ENCODE measurements at regions not wholly inside any gene's neighbourhood (a gene's known extent, or its start where the extent isn't known, plus 50 kb on each side); places are given as distances from the start of the nearest gene placed in this dataset.

DNA sequence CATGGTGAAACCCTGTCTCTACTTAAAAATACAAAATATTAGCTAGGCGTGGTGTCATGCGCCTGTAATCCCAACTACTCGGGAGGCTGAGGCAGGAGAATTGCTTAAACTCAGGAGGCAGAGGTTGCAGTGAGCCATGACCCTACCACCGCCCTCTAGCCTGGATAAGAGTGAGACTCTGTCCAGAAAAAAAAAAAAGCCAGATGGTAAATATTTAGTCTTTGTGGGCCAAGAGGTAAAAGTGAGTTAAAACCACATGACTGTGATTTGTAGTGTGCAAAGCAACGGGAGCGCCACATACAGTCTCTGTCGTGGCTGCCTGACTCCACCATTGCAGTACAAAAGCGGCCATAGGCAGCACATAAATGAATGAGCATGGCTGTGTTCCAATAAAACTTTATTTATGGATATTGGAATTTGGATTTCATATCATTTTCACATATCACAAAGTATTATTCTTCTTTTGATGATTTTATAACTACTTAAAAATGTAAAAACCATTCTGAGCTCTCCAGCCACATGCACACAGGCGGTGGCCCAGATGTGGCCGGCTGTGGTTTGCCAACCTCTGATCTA, 51.8 kb upstream of the CASZ1 start:
- H3K36me3 ChIP-seq: no peaks in the 10 kb centered on the region
- H3K4me1 ChIP-seq (replicated peaks): no peaks in the 10 kb centered on the region
- WGBS: 89% methylated on average over 10 of the region's 10 CpGs
- H3K27me3 ChIP-seq (replicated peaks; ENCODE audit: insufficient read depth): no peaks in the 10 kb centered on the region
- H3K4me3 ChIP-seq: no peak overlapping the region
- H3K9me3 ChIP-seq: no peaks in the 10 kb centered on the region
- DNase-seq (ENCODE audit: low spot score): no peak
- no peak overlapping the region for H3K27ac ChIP-seq
- intact Hi-C loops (cut with DNase I): no loop called here
- TF ChIP-seq, protein P1, sequence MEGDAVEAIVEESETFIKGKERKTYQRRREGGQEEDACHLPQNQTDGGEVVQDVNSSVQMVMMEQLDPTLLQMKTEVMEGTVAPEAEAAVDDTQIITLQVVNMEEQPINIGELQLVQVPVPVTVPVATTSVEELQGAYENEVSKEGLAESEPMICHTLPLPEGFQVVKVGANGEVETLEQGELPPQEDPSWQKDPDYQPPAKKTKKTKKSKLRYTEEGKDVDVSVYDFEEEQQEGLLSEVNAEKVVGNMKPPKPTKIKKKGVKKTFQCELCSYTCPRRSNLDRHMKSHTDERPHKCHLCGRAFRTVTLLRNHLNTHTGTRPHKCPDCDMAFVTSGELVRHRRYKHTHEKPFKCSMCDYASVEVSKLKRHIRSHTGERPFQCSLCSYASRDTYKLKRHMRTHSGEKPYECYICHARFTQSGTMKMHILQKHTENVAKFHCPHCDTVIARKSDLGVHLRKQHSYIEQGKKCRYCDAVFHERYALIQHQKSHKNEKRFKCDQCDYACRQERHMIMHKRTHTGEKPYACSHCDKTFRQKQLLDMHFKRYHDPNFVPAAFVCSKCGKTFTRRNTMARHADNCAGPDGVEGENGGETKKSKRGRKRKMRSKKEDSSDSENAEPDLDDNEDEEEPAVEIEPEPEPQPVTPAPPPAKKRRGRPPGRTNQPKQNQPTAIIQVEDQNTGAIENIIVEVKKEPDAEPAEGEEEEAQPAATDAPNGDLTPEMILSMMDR (IDR thresholded peaks at IDR 0.05): no peak
- TF ChIP-seq POLR2AphosphoS5 (IDR thresholded peaks at IDR 0.05) (no peak), POLR2A (IDR thresholded peaks at IDR 0.05) (no peak)

DNA sequence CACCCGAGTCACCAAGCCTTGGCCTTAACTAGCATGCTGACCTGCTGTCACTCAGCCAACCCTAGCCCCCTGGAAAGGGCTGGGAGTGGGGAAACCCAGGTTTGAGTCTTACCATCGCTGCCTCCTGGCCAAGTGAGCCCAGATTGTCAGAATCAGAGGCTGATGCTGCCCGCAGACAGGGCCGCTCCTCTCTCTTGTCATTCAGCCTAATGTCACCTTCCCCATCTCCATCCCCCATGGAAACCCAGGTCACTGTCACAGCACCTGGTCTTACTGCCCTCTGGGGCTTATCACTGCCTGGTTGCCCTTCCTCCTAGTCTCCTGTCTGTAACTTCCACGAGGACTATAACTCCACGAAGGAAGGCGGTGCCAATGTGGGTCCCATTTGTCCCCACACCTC, 53.6 kb upstream of the CASZ1 start:
- Histone ChIP-seq H3K4me3 (no peak overlapping the region), H3K4me1 (replicated peaks) (no peaks in the 10 kb centered on the region), H3K36me3 (no peaks in the 10 kb centered on the region), H3K27me3 (replicated peaks; ENCODE audit: insufficient read depth) (no peaks in the 10 kb centered on the region), H3K9me3 (no peaks in the 10 kb centered on the region), H3K27ac (no peak overlapping the region)
- intact Hi-C loops (cut with DNase I): no loop called here
- 85% methylated on average over 6 of the region's 7 CpGs for WGBS
- no peak for DNase-seq (ENCODE audit: low spot score)
- TF ChIP-seq POLR2A (IDR thresholded peaks at IDR 0.05) (no peak), POLR2AphosphoS5 (IDR thresholded peaks at IDR 0.05) (no peak)
- TF ChIP-seq, protein P1 (IDR thresholded peaks at IDR 0.05): no peak

DNA sequence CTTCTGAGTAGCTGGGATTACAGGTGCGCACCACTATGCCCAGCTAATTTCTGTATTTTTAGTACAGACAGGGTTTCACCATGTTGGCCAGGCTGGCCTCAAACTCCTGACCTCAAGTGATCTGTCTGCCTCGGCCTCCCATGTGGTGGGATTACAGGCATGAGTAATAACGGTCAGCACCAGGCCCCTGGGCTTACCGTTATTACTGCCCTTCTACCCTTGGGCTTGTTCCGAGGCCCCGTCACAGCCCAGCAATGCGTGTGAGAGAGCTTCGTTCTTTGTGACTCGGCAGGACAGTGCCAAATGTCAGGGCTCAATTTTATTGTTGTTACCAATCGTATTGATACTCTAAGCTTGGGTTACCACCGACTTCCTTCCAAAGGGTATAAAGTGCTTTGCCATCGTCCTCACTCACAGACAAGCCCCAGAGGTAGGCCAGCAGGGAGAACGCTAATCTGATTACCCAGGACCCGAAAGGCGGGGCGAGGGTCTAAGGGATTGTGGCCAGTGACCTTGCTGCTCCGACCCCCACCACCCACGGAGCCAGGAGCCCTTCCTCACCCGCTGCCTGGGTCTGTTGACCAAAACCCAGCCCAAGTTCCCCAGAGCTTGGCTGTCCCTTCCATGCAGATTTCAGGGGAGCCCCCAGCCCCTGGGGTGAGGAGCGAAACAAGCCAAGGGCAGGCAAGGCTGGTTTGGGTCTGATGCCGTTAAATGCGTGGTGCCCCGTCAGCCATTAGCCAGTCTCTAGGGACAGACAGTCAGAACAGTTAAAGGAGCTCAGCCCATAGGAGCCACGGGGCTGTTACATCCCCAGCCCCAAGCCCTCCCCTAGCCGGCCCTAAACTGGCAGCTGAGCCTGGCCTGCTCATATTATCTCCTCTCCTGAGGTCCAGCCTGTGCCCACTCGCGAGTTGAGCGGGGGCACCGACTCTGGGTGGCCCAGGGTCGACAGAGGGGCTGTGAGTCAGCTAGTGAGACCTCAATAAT, 54.9 kb upstream of the CASZ1 start:
- intact Hi-C loops (cut with DNase I): no loop called here
- TF ChIP-seq, protein P1 (IDR thresholded peaks at IDR 0.05): no peak
- TF ChIP-seq POLR2AphosphoS5 (IDR thresholded peaks at IDR 0.05): no peak
- Histone ChIP-seq H3K4me1 (replicated peaks) (no peaks in the 10 kb centered on the region), H3K9me3 (no peaks in the 10 kb centered on the region), H3K4me3 (no peak overlapping the region), H3K36me3 (no peaks in the 10 kb centered on the region), H3K27me3 (replicated peaks; ENCODE audit: insufficient read depth) (no peaks in the 10 kb centered on the region), H3K27ac (no peak overlapping the region)
- DNase-seq (ENCODE audit: low spot score): no peak
- 89% methylated on average over 29 of the region's 30 CpGs for WGBS

DNA sequence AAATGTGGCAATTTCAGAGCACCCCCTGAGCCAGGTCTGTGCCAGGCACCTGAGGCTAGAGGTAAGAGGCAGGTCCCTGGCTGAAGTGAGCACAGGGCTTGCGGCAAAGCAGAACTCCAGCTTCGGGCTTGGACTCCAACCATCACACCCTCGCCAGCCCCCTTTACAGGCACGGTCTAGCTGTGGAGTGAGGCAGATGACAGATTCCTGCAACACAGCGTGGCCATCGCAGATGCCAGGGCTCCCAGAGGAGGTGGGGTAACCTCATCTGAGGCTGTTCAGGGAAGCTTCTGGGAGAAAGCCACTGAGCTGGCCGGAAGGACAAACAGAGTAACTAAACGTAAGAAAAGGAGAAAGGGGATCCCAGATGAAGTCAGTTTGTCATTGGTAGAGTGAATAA, 55.6 kb upstream of the CASZ1 start:
- Histone ChIP-seq H3K27ac (no peak overlapping the region), H3K4me3 (no peak overlapping the region), H3K27me3 (replicated peaks; ENCODE audit: insufficient read depth) (no peaks in the 10 kb centered on the region), H3K4me1 (replicated peaks) (no peaks in the 10 kb centered on the region), H3K36me3 (no peaks in the 10 kb centered on the region), H3K9me3 (no peaks in the 10 kb centered on the region)
- 67% methylated on average over 8 of the region's 8 CpGs for WGBS
- intact Hi-C loops (cut with DNase I): no loop called here
- no peak for DNase-seq (ENCODE audit: low spot score)
- no peak for TF ChIP-seq POLR2AphosphoS5 (IDR thresholded peaks at IDR 0.05)
- TF ChIP-seq, protein P1 (IDR thresholded peaks at IDR 0.05): no peak
- no peak for TF ChIP-seq POLR2A (IDR thresholded peaks at IDR 0.05)

Data from prostate gland (tissue), 2 donors.